Neuronal stem cell (in vitro differentiated cells): ENCODE measurements at regions not wholly inside any gene's neighbourhood (a gene's known extent, or its start where the extent isn't known, plus 50 kb on each side); places are given as distances from the start of the nearest gene placed in this dataset.
A peak's percentile ranks its signal among the peaks of the same experiment; 100 is the strongest.

Source experiments
- DNase-seq: peaks from one replicate; pipeline ENCODE4 v3.0.0-alpha.2; 2013; ENCODE audit warnings: low spot score
- H2AFZ ChIP-seq: one replicate; pipeline ENCODE4 v1.6.1; 2013; ENCODE audit warnings: mild to moderate bottlenecking, low read length, inconsistent platforms
- H2AK5ac ChIP-seq: 2 replicates; pipeline ENCODE4 v1.6.1; 2013; ENCODE audit warnings: low read depth, mild to moderate bottlenecking, inconsistent platforms, low read length, moderate library complexity, mixed read lengths
- H2BK120ac ChIP-seq: 2 replicates; pipeline ENCODE4 v1.6.1; 2013; ENCODE audit warnings: low read depth, mild to moderate bottlenecking, inconsistent platforms, low read length, moderate library complexity, mixed read lengths
- H2BK12ac ChIP-seq: one replicate; pipeline ENCODE4 v1.6.1; 2013; ENCODE audit warnings: low read length, inconsistent platforms
- H2BK15ac ChIP-seq: 2 replicates; pipeline ENCODE4 v1.6.1; 2013; ENCODE audit warnings: mild to moderate bottlenecking, low read length, inconsistent platforms, mixed read lengths
- H2BK5ac ChIP-seq: one replicate; pipeline ENCODE4 v1.6.1; 2013; ENCODE audit warnings: inconsistent platforms, mild to moderate bottlenecking, low read length, moderate library complexity
- H3K14ac ChIP-seq: one replicate; pipeline ENCODE4 v1.6.1; 2013; ENCODE audit warnings: low read length, inconsistent platforms
- H3K18ac ChIP-seq: 2 replicates; pipeline ENCODE4 v1.6.1; 2013; ENCODE audit warnings: low read length, inconsistent platforms
- H3K23ac ChIP-seq: 2 replicates; pipeline ENCODE4 v1.6.1; 2013; ENCODE audit warnings: low read depth, mild to moderate bottlenecking, mixed read lengths, low read length, inconsistent platforms; ENCODE audit not compliant: poor library complexity
- H3K27ac ChIP-seq: replicated peaks from 3 replicates; pipeline ENCODE4 v1.5.1; 2013; ENCODE audit warnings: low read length, inconsistent platforms
- H3K27me3 ChIP-seq, 3 experiments: 2 replicates each; pipeline ENCODE4 v1.6.1; 2013; ENCODE audit warnings: low read length in 3 of 3, mild to moderate bottlenecking in 2 of 3, inconsistent platforms in 1 of 3, low read depth in 1 of 3, mixed read lengths in 1 of 3, moderate library complexity in 1 of 3; ENCODE audit not compliant: control insufficient read depth in 3 of 3, insufficient read depth in 3 of 3
- H3K36me3 ChIP-seq, 2 donors: replicated peaks in 1 of 2; 2 replicates each; pipeline ENCODE4 v1.6.1; 2013; ENCODE audit warnings: low read length in 2 of 2; ENCODE audit not compliant: control insufficient read depth in 2 of 2, insufficient read depth in 2 of 2
- H3K4ac ChIP-seq: 2 replicates; pipeline ENCODE4 v1.6.1; 2013; ENCODE audit warnings: inconsistent platforms, mild to moderate bottlenecking, low read length, moderate library complexity
- H3K4me1 ChIP-seq, 2 donors: 1 replicate in 1 of 2; 2 replicates in 1 of 2; pipeline ENCODE4 v1.6.1; 2013; ENCODE audit warnings: low read length in 2 of 2, low read depth in 1 of 2; ENCODE audit not compliant: control insufficient read depth in 2 of 2, insufficient read depth in 1 of 2
- H3K4me2 ChIP-seq: one replicate; pipeline ENCODE4 v1.6.1; 2013; ENCODE audit warnings: mild to moderate bottlenecking, low read length, inconsistent platforms; ENCODE audit not compliant: insufficient read depth, poor library complexity, severe bottlenecking
- H3K4me3 ChIP-seq, 2 donors: 2 replicates each; pipeline ENCODE4 v1.5.1; 2013; ENCODE audit warnings: low read length in 2 of 2, mild to moderate bottlenecking in 2 of 2, inconsistent platforms in 1 of 2, moderate library complexity in 1 of 2
- H3K79me1 ChIP-seq: one replicate; pipeline ENCODE4 v1.6.1; 2013; ENCODE audit warnings: low read depth, mild to moderate bottlenecking, inconsistent platforms, low read length, moderate library complexity
- H3K9ac ChIP-seq: one replicate; pipeline ENCODE4 v1.6.1; 2013; ENCODE audit warnings: mild to moderate bottlenecking, low read depth, low read length, inconsistent platforms; ENCODE audit not compliant: poor library complexity
- H3K9me3 ChIP-seq, 2 donors: replicated peaks in 1 of 2; 2 replicates each; pipeline versions ENCODE3 to v1.6.1; 2013; ENCODE audit warnings: low read length in 2 of 2, mild to moderate bottlenecking in 2 of 2, inconsistent platforms in 1 of 2, low read depth in 1 of 2, mixed read lengths in 1 of 2, moderate library complexity in 1 of 2; ENCODE audit not compliant: control insufficient read depth in 2 of 2, insufficient read depth in 1 of 2
- H4K8ac ChIP-seq: one replicate; pipeline ENCODE4 v1.6.1; 2013; ENCODE audit warnings: low read depth, mild to moderate bottlenecking, inconsistent platforms, low read length, moderate library complexity
- H4K91ac ChIP-seq: one replicate; pipeline ENCODE4 v1.6.1; 2013; ENCODE audit warnings: low read length, low read depth, mild to moderate bottlenecking, inconsistent platforms; ENCODE audit not compliant: poor library complexity
- WGBS, 2 donors: extraction: QIAGEN DNeasy Blood & Tissue Kit; methylation state at CpG; one replicate each; pipeline ENCODE4 v1.1.7; 2013; ENCODE audit warnings: missing lambda C conversion rate in 2 of 2, mixed read lengths in 1 of 2; ENCODE audit not compliant: insufficient read length in 2 of 2, insufficient replicate concordance in 1 of 2; ENCODE audit errors: extremely low coverage in 2 of 2; 5-methylcytosine and 5-hydroxymethylcytosine counted together

GRCh38 chr4:104860238-104861123, 286.2 kb upstream of the TET2 start:
- Histone ChIP-seq H3K36me3 (no peaks in the 10 kb centered on the region), H4K8ac (no peak overlapping the region), H3K4me1 (no peaks in the 10 kb centered on the region), H3K9me3 (peaks cover 0 to 13% of the 10 kb centered on the region in 2 donors), H3K27ac (no peak overlapping the region), H3K4me2 (no peak overlapping the region), H3K79me1 (no peaks in the 10 kb centered on the region), H2AFZ (no peak overlapping the region), H3K23ac (no peak overlapping the region), H3K18ac (no peak overlapping the region), H4K91ac (no peak overlapping the region), H3K9ac (no peak overlapping the region), H3K14ac (no peak overlapping the region), H3K4ac (no peak overlapping the region), H2BK5ac (no peak overlapping the region), H2BK12ac (no peak overlapping the region), H2AK5ac (no peak overlapping the region), H3K4me3 (no peak overlapping the region), H3K27me3 (peaks cover 0 to 12% (median 0%) of the 10 kb centered on the region in 3 experiments), H2BK15ac (no peak overlapping the region), H2BK120ac (no peak overlapping the region)
- peak; percentile 79 for DNase-seq
- WGBS, 2 donors = no CpG with 5 or more reads among the region's 4 CpGs

GRCh38 chr4:104866809-104867208, 279.9 kb upstream of the TET2 start:
- H2BK12ac ChIP-seq = no peak overlapping the region
- no peak overlapping the region for H3K18ac ChIP-seq
- H3K4ac ChIP-seq = no peak overlapping the region
- no peak overlapping the region for H3K27ac ChIP-seq
- no peaks in the 10 kb centered on the region for H3K4me1 ChIP-seq
- H2AK5ac ChIP-seq = no peak overlapping the region
- no CpG with 5 or more reads among the region's 4 CpGs for WGBS, 2 donors
- H2BK5ac ChIP-seq = no peak overlapping the region
- no peaks in the 10 kb centered on the region for H3K79me1 ChIP-seq
- no peak for DNase-seq
- no peak overlapping the region for H2AFZ ChIP-seq
- no peak overlapping the region for H3K14ac ChIP-seq
- no peak overlapping the region for H3K4me3 ChIP-seq
- no peaks in the 10 kb centered on the region for H3K36me3 ChIP-seq
- H3K23ac ChIP-seq = no peak overlapping the region
- H4K8ac ChIP-seq = no peak overlapping the region
- H4K91ac ChIP-seq = no peak overlapping the region
- no peak overlapping the region for H3K9ac ChIP-seq
- H3K9me3 ChIP-seq = peaks cover 0 to 12% of the 10 kb centered on the region in 2 donors
- H2BK15ac ChIP-seq = no peak overlapping the region
- peaks cover 0 to under 1% (median 0%) of the 10 kb centered on the region in 3 experiments for H3K27me3 ChIP-seq
- no peak overlapping the region for H3K4me2 ChIP-seq
- H2BK120ac ChIP-seq = no peak overlapping the region

- Histone ChIP-seq H3K14ac (no peak overlapping the region), H2BK15ac (no peak overlapping the region), H4K91ac (no peak overlapping the region), H3K27me3 (peaks cover 0 to 2% (median 0%) of the 10 kb centered on the region in 3 experiments), H3K23ac (no peak overlapping the region), H3K4ac (no peak overlapping the region), H3K4me3 (no peak overlapping the region), H2AFZ (no peak overlapping the region), H3K36me3 (no peaks in the 10 kb centered on the region), H2AK5ac (no peak overlapping the region), H3K9me3 (no peaks in the 10 kb centered on the region), H4K8ac (no peak overlapping the region), H2BK12ac (no peak overlapping the region), H2BK120ac (no peak overlapping the region), H3K79me1 (no peaks in the 10 kb centered on the region), H3K4me1 (no peaks in the 10 kb centered on the region), H3K27ac (no peak overlapping the region), H3K4me2 (no peak overlapping the region), H3K18ac (no peak overlapping the region), H2BK5ac (no peak overlapping the region), H3K9ac (no peak overlapping the region)
- DNase-seq = no peak
These were observed 278.1 kb upstream of the TET2 start for GRCh38 chr4:104868533-104868932.

GRCh38 chr4:104868958-104869357, 277.7 kb upstream of the TET2 start:
- H3K14ac ChIP-seq = no peak overlapping the region
- H2AK5ac ChIP-seq = no peak overlapping the region
- H3K27me3 ChIP-seq = peaks cover 0 to 2% (median 0%) of the 10 kb centered on the region in 3 experiments
- H3K9ac ChIP-seq = no peak overlapping the region
- no peaks in the 10 kb centered on the region for H3K79me1 ChIP-seq
- H4K91ac ChIP-seq = no peak overlapping the region
- H3K4me2 ChIP-seq = no peak overlapping the region
- no peak overlapping the region for H2BK120ac ChIP-seq
- no peak overlapping the region for H3K23ac ChIP-seq
- no peak overlapping the region for H2BK12ac ChIP-seq
- no peak overlapping the region for H3K27ac ChIP-seq
- 100% methylated on average over 2 of the region's 2 CpGs; no CpG with 5 or more reads in 1 of the 2 donors for WGBS, 2 donors
- H3K4me3 ChIP-seq = no peak overlapping the region
- no peak overlapping the region for H3K18ac ChIP-seq
- no peak overlapping the region for H3K4ac ChIP-seq
- no peak overlapping the region for H2AFZ ChIP-seq
- H2BK5ac ChIP-seq = no peak overlapping the region
- no peak overlapping the region for H2BK15ac ChIP-seq
- no peaks in the 10 kb centered on the region for H3K36me3 ChIP-seq
- H3K4me1 ChIP-seq = no peaks in the 10 kb centered on the region
- no peak for DNase-seq
- H4K8ac ChIP-seq = no peak overlapping the region
- H3K9me3 ChIP-seq = no peaks in the 10 kb centered on the region
